B cell (primary cell): ENCODE measurements at regions not wholly inside any gene's neighbourhood (a gene's known extent, or its start where the extent isn't known, plus 50 kb on each side); places are given as distances from the start of the nearest gene placed in this dataset.
A peak's percentile ranks its signal among the peaks of the same experiment; 100 is the strongest.

Experiments
- ATAC-seq: fragments of 200-7000 bp; cut with Tn5 transposase; one replicate; pipeline ENCODE4 v1.10.0; 2021; ENCODE audit warnings: low read depth, mild to moderate bottlenecking, moderate number of reproducible peaks, moderate library complexity
- CTCF ChIA-PET: fragments of 350-600 bp; sonication (Branson Sonifier 250); formaldehyde crosslinking; loops from one replicate; lab custom pipeline; 2021; ENCODE audit warnings: antibody characterized with exemption, inconsistent platforms; lab: Charles Lee
- POLR2A ChIA-PET: fragments of 350-600 bp; sonication (Branson Sonifier 250); formaldehyde crosslinking; loops from one replicate; lab custom pipeline; 2021; ENCODE audit warnings: antibody characterized with exemption; lab: Charles Lee
- DNase-seq: peaks from one replicate; pipeline ENCODE4 v3.0.0; 2013
- H2AFZ ChIP-seq: 2 replicates; pipeline ENCODE4 v1.6.1; 2012; ENCODE audit warnings: mild to moderate bottlenecking, low read depth, low read length; ENCODE audit not compliant: insufficient read depth, poor library complexity, severe bottlenecking
- H3K27ac ChIP-seq, 2 donors: 1 replicate in 1 of 2; 2 replicates in 1 of 2; pipeline ENCODE4 v1.5.1; 2012 to 2013; ENCODE audit warnings: low read length in 2 of 2, mild to moderate bottlenecking in 2 of 2, moderate library complexity in 1 of 2
- H3K27me3 ChIP-seq, 4 experiments: fragments of 200-600 bp in 1 of 4; sonication (generic) in 1 of 4; replicated peaks in 1 of 4; 1 replicate in 2 of 4; 2 replicates in 2 of 4; pipeline versions ENCODE4 v1.6.1 to v1.7.0; 2013 to 2016; ENCODE audit warnings: low read length in 3 of 4, mild to moderate bottlenecking in 2 of 4, mixed read lengths in 1 of 4, moderate library complexity in 1 of 4; ENCODE audit not compliant: insufficient read depth in 4 of 4, control insufficient read depth in 3 of 4; ENCODE audit errors: control extremely low read depth in 1 of 4
- H3K36me3 ChIP-seq, 2 experiments: replicated peaks in 1 of 2; 1 replicate in 1 of 2; 2 replicates in 1 of 2; pipeline versions ENCODE4 v1.6.1 to v1.7.1; 2013; ENCODE audit warnings: low read length in 1 of 2; ENCODE audit not compliant: insufficient read depth in 2 of 2, control insufficient read depth in 1 of 2; ENCODE audit errors: control extremely low read depth in 1 of 2, extremely low read depth in 1 of 2
- H3K4me1 ChIP-seq, 2 donors: fragments of 200-600 bp in 1 of 2; sonication (generic) in 1 of 2; 1 replicate in 1 of 2; 2 replicates in 1 of 2; pipeline versions ENCODE4 v1.5.1 to v1.6.1; 2013 to 2017; ENCODE audit warnings: low read length in 2 of 2; ENCODE audit not compliant: control insufficient read depth in 2 of 2, insufficient read depth in 2 of 2
- H3K4me2 ChIP-seq: replicated peaks from 2 replicates; pipeline ENCODE3; 2012; ENCODE audit warnings: mild to moderate bottlenecking, low read depth, low read length; ENCODE audit not compliant: poor library complexity, severe bottlenecking
- H3K4me3 ChIP-seq, 5 experiments: fragments of 200-600 bp in 1 of 5; sonication (generic) in 1 of 5; 1 replicate in 3 of 5; 2 replicates in 2 of 5; pipeline versions ENCODE4 v1.5.1 to v1.7.0; 2011 to 2016; ENCODE audit warnings: low read length in 4 of 5, mild to moderate bottlenecking in 4 of 5, low read depth in 2 of 5, control low read depth in 1 of 5, moderate library complexity in 1 of 5; ENCODE audit not compliant: insufficient read depth in 1 of 5; ENCODE audit errors: control extremely low read depth in 1 of 5, extremely low read depth in 1 of 5
- H3K79me2 ChIP-seq: fragments of 200-600 bp; sonication (generic); one replicate; pipeline ENCODE4 v1.6.0; 2016; ENCODE audit warnings: low read length; ENCODE audit not compliant: control insufficient read depth, insufficient read depth
- H3K9ac ChIP-seq: fragments of 200-600 bp; sonication (generic); 2 replicates; pipeline ENCODE4 v1.6.1; 2017; ENCODE audit warnings: mild to moderate bottlenecking, low read length, moderate library complexity
- H3K9me3 ChIP-seq, 3 donors: one replicate each; pipeline versions ENCODE4 v1.6.1 to v1.7.1; 2013; ENCODE audit warnings: low read length in 2 of 3; ENCODE audit not compliant: control insufficient read depth in 2 of 3, insufficient read depth in 1 of 3; ENCODE audit errors: control extremely low read depth in 1 of 3
- H4K20me1 ChIP-seq: 2 replicates; pipeline ENCODE4 v1.6.0; 2012; ENCODE audit warnings: mild to moderate bottlenecking, low read length; ENCODE audit not compliant: insufficient read depth, control insufficient read depth, poor library complexity, severe bottlenecking
- H3K27ac Mint-ChIP-seq: one replicate; pipeline ENCODE4 v1.8.0; 2021; ENCODE audit warnings: mixed read lengths
- H3K27me3 Mint-ChIP-seq: one replicate; pipeline ENCODE4 v1.8.0; 2021; ENCODE audit warnings: mixed read lengths
- H3K4me1 Mint-ChIP-seq: one replicate; pipeline ENCODE4 v1.8.0; 2021; ENCODE audit warnings: mixed read lengths
- H3K4me3 Mint-ChIP-seq: one replicate; pipeline ENCODE4 v1.8.0; 2021; ENCODE audit warnings: mixed read lengths
- H3K9me3 Mint-ChIP-seq: one replicate; pipeline ENCODE4 v1.8.0; 2022; ENCODE audit warnings: mixed read lengths; ENCODE audit not compliant: insufficient read depth
- EZH2 ChIP-seq: IDR thresholded peaks from 2 replicates; pipeline ENCODE4 v1.6.1; 2012; ENCODE audit warnings: borderline replicate concordance, low read depth, mild to moderate bottlenecking, moderate library complexity, low read length; ENCODE audit not compliant: insufficient read depth, poor library complexity, severe bottlenecking
- WGBS: methylation state at CpG from one replicate; pipeline ENCODE4 v1.1.5; 2013; ENCODE audit warnings: missing lambda C conversion rate; ENCODE audit not compliant: insufficient coverage; 5-methylcytosine and 5-hydroxymethylcytosine counted together
- intact Hi-C: fragments of 100-400 bp; cut with micrococcal nuclease; formaldehyde crosslinking; loops from one replicate; pipeline ENCODE4 v1.10.0; 2022
- TF ChIP-seq, protein P1 (sequence below): fragments of 200-600 bp; IDR thresholded peaks from one replicate; pipeline ENCODE4 v1.8.0; 2022; ENCODE audit warnings: antibody characterized with exemption, mild to moderate bottlenecking

DNA sequence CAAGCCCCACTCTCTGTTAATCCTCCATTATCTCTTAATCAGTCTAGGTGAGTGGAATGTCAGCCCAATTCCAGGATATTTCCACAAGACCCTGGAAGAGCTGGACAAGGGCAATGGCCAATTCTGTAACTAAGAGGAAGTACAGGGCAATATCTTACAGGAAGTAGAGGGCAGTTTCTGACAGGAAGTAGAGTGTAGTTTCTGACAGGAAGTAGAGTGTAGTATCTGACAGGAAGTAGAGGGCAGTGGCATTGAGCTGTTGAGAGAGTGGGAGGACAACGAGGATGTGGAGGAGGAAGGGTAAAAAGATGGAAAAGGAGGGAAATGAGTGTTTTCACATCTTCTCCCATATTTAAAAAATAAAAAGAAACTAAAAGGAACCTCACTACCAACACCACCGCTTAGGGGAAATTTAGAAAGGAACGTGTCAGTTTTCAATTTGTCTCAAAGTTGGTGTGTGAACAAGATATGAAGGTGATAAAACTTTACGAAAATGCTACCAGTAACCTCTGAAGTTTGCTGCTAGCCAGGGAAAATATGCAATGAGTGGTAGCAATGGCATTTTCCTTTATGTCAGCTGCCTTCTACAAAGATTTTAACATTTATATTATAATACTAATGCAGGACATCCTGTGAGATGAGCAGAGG, 430.9 kb upstream of the HNRNPA3 start:
- no peak overlapping the region for H3K4me3 ChIP-seq
- ATAC-seq (no peak), DNase-seq (no peak)
- peak overlapping the region in 1 of 2 donors; percentile 29 for H3K27ac ChIP-seq
- TF ChIP-seq, protein P1, sequence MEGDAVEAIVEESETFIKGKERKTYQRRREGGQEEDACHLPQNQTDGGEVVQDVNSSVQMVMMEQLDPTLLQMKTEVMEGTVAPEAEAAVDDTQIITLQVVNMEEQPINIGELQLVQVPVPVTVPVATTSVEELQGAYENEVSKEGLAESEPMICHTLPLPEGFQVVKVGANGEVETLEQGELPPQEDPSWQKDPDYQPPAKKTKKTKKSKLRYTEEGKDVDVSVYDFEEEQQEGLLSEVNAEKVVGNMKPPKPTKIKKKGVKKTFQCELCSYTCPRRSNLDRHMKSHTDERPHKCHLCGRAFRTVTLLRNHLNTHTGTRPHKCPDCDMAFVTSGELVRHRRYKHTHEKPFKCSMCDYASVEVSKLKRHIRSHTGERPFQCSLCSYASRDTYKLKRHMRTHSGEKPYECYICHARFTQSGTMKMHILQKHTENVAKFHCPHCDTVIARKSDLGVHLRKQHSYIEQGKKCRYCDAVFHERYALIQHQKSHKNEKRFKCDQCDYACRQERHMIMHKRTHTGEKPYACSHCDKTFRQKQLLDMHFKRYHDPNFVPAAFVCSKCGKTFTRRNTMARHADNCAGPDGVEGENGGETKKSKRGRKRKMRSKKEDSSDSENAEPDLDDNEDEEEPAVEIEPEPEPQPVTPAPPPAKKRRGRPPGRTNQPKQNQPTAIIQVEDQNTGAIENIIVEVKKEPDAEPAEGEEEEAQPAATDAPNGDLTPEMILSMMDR: no peak
- no peak for TF ChIP-seq EZH2
- no CpG with 5 or more reads among the region's 4 CpGs for WGBS
- peaks cover 15% of the 10 kb centered on the region for H3K9me3 Mint-ChIP-seq
- H3K9ac ChIP-seq: no peak overlapping the region
- ChIA-PET CTCF (no interaction called here), POLR2A (no interaction called here)
- peaks cover 0 to 2% (median 0%) of the 10 kb centered on the region in 4 experiments for H3K27me3 ChIP-seq
- peaks cover 12% of the 10 kb centered on the region for H3K4me1 Mint-ChIP-seq
- peak overlapping the region; percentile 13 for H3K4me3 Mint-ChIP-seq
- H3K79me2 ChIP-seq: no peaks in the 10 kb centered on the region
- no peak overlapping the region for H3K4me2 ChIP-seq
- intact Hi-C loops: no loop called here
- peak overlapping the region; percentile 56 for H2AFZ ChIP-seq
- H3K36me3 ChIP-seq: no peaks in the 10 kb centered on the region
- H3K27ac Mint-ChIP-seq: no peak overlapping the region
- H3K4me1 ChIP-seq: peaks cover 3 to 9% of the 10 kb centered on the region in 2 donors
- H3K9me3 ChIP-seq: peaks cover 0 to 15% (median 0%) of the 10 kb centered on the region in 3 donors
- H3K27me3 Mint-ChIP-seq: peaks cover 3% of the 10 kb centered on the region
- H4K20me1 ChIP-seq: no peaks in the 10 kb centered on the region

DNA sequence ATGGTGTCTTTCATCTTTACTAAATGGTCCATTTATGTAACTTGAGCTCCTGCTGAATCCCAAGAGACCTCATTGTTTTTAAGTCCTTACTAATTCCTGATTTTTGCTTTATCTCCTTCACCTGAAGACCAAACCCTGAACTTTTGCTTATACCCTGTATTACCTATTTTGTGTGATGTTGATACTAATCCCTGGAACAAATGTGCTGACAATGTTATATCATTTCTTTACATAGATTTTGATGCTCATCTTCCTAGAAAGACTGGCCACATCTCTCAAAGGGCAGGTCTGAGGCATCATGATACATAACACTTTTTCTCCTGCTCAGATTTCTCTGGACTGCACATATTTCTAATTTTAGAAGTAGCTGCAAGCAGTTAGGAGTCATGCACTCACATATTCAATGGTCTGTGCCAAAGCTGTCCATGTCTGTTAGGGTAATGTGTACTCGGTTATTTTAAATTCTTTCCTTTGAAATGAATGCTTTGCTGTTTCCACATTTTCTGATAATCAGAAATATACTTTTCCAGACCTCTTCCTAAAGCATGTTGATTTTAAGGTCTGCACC, 427.9 kb upstream of the HNRNPA3 start:
- intact Hi-C loops: no loop called here
- H3K4me2 ChIP-seq: no peak overlapping the region
- H3K4me3 ChIP-seq: no peak overlapping the region
- no peak overlapping the region for H3K27ac ChIP-seq
- WGBS: no CpG with 5 or more reads among the region's 1 CpG
- TF ChIP-seq, protein P1: no peak
- no peak for TF ChIP-seq EZH2
- ChIA-PET POLR2A (no interaction called here), CTCF (no interaction called here)
- no peaks in the 10 kb centered on the region for H3K79me2 ChIP-seq
- peaks cover 3 to 9% of the 10 kb centered on the region in 2 donors for H3K4me1 ChIP-seq
- Mint-ChIP-seq H3K4me3 (no peak overlapping the region), H3K9me3 (peaks cover 15% of the 10 kb centered on the region), H3K27ac (no peak overlapping the region), H3K27me3 (peaks cover 3% of the 10 kb centered on the region), H3K4me1 (peaks cover 12% of the 10 kb centered on the region)
- H2AFZ ChIP-seq: no peak overlapping the region
- H4K20me1 ChIP-seq: no peaks in the 10 kb centered on the region
- DNase-seq: no peak
- ATAC-seq: no peak
- no peak overlapping the region for H3K9ac ChIP-seq
- peaks cover 0 to 15% (median 0%) of the 10 kb centered on the region in 3 donors for H3K9me3 ChIP-seq
- H3K27me3 ChIP-seq: no peaks in the 10 kb centered on the region
- H3K36me3 ChIP-seq: no peaks in the 10 kb centered on the region
